ENCODE measurements at regions not wholly inside any gene's neighbourhood (a gene's known extent, or its start where the extent isn't known, plus 50 kb on each side); places are given as distances from the start of the nearest gene placed in this dataset.

DNA sequence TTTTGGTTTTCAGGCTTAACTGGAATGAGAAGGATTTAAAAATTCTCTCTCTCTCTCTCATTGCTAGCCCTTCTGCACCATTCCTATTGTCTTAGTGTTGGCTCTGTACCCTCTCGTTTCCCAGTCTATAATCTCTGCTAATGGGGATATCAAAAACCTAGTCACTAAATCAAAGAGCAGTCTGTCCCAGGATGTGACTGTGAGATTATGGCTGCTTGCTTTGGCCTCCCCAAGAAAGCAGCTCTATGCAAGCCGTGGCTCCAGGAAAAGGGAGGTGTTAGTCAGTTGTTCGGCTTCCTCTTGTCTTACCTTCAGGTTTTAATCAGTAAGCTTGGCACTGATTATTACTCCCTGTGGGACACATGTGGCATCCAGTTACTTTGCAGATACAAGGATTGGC is 468.8 kb downstream of the USP25 start:
- H3K4me2 ChIP-seq: no peak overlapping the region
- peaks cover 11% of the 10 kb centered on the region for H3K4me1 ChIP-seq (ENCODE audit: insufficient read depth)
- H3K79me2 ChIP-seq (replicated peaks; ENCODE audit: insufficient read depth): no peaks in the 10 kb centered on the region
- H3K27me3 Mint-ChIP-seq (ENCODE audit: insufficient read depth, low read depth, poor library complexity): no peaks in the 10 kb centered on the region
- no peaks in the 10 kb centered on the region for H3K27me3 ChIP-seq (ENCODE audit: insufficient read depth)
- H3K9me2 ChIP-seq (ENCODE audit: insufficient read depth): no peaks in the 10 kb centered on the region
- H3K27ac ChIP-seq (ENCODE audit: low read depth): no peak overlapping the region
- H3F3A ChIP-seq (replicated peaks; ENCODE audit: low read depth): no peaks in the 10 kb centered on the region
- TF ChIP-seq, protein P1, sequence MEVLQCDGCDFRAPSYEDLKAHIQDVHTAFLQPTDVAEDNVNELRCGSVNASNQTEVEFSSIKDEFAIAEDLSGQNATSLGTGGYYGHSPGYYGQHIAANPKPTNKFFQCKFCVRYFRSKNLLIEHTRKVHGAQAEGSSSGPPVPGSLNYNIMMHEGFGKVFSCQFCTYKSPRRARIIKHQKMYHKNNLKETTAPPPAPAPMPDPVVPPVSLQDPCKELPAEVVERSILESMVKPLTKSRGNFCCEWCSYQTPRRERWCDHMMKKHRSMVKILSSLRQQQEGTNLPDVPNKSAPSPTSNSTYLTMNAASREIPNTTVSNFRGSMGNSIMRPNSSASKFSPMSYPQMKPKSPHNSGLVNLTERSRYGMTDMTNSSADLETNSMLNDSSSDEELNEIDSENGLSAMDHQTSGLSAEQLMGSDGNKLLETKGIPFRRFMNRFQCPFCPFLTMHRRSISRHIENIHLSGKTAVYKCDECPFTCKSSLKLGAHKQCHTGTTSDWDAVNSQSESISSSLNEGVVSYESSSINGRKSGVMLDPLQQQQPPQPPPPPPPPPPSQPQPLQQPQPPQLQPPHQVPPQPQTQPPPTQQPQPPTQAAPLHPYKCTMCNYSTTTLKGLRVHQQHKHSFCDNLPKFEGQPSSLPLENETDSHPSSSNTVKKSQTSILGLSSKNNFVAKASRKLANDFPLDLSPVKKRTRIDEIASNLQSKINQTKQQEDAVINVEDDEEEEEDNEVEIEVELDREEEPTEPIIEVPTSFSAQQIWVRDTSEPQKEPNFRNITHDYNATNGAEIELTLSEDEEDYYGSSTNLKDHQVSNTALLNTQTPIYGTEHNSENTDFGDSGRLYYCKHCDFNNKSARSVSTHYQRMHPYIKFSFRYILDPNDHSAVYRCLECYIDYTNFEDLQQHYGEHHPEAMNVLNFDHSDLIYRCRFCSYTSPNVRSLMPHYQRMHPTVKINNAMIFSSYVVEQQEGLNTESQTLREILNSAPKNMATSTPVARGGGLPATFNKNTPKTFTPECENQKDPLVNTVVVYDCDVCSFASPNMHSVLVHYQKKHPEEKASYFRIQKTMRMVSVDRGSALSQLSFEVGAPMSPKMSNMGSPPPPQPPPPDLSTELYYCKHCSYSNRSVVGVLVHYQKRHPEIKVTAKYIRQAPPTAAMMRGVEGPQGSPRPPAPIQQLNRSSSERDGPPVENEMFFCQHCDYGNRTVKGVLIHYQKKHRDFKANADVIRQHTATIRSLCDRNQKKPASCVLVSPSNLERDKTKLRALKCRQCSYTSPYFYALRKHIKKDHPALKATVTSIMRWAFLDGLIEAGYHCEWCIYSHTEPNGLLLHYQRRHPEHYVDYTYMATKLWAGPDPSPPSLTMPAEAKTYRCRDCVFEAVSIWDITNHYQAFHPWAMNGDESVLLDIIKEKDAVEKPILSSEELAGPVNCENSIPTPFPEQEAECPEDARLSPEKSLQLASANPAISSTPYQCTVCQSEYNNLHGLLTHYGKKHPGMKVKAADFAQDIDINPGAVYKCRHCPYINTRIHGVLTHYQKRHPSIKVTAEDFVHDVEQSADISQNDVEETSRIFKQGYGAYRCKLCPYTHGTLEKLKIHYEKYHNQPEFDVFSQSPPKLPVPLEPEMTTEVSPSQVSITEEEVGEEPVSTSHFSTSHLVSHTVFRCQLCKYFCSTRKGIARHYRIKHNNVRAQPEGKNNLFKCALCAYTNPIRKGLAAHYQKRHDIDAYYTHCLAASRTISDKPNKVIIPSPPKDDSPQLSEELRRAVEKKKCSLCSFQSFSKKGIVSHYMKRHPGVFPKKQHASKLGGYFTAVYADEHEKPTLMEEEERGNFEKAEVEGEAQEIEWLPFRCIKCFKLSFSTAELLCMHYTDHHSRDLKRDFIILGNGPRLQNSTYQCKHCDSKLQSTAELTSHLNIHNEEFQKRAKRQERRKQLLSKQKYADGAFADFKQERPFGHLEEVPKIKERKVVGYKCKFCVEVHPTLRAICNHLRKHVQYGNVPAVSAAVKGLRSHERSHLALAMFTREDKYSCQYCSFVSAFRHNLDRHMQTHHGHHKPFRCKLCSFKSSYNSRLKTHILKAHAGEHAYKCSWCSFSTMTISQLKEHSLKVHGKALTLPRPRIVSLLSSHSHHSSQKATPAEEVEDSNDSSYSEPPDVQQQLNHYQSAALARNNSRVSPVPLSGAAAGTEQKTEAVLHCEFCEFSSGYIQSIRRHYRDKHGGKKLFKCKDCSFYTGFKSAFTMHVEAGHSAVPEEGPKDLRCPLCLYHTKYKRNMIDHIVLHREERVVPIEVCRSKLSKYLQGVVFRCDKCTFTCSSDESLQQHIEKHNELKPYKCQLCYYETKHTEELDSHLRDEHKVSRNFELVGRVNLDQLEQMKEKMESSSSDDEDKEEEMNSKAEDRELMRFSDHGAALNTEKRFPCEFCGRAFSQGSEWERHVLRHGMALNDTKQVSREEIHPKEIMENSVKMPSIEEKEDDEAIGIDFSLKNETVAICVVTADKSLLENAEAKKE (CRISPR knock-in tag; IDR thresholded peaks at IDR 0.05): no peak
- no peak for TF ChIP-seq EZH2phosphoT487 (IDR thresholded peaks at IDR 0.05; ENCODE audit: unreplicated experiment)
- TF ChIP-seq, protein P2, sequence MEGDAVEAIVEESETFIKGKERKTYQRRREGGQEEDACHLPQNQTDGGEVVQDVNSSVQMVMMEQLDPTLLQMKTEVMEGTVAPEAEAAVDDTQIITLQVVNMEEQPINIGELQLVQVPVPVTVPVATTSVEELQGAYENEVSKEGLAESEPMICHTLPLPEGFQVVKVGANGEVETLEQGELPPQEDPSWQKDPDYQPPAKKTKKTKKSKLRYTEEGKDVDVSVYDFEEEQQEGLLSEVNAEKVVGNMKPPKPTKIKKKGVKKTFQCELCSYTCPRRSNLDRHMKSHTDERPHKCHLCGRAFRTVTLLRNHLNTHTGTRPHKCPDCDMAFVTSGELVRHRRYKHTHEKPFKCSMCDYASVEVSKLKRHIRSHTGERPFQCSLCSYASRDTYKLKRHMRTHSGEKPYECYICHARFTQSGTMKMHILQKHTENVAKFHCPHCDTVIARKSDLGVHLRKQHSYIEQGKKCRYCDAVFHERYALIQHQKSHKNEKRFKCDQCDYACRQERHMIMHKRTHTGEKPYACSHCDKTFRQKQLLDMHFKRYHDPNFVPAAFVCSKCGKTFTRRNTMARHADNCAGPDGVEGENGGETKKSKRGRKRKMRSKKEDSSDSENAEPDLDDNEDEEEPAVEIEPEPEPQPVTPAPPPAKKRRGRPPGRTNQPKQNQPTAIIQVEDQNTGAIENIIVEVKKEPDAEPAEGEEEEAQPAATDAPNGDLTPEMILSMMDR (conservative IDR thresholded peaks at IDR 0.05; ENCODE audit: low read depth in 2 of 2): no peak
- no peak for TF ChIP-seq POLR2AphosphoS5 (IDR thresholded peaks at IDR 0.05; ENCODE audit: low read depth)
- TF ChIP-seq, protein P3, sequence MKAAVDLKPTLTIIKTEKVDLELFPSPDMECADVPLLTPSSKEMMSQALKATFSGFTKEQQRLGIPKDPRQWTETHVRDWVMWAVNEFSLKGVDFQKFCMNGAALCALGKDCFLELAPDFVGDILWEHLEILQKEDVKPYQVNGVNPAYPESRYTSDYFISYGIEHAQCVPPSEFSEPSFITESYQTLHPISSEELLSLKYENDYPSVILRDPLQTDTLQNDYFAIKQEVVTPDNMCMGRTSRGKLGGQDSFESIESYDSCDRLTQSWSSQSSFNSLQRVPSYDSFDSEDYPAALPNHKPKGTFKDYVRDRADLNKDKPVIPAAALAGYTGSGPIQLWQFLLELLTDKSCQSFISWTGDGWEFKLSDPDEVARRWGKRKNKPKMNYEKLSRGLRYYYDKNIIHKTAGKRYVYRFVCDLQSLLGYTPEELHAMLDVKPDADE (IDR thresholded peaks at IDR 0.05): no peak
- no peak for ATAC-seq
- H4K20me1 ChIP-seq (replicated peaks; ENCODE audit: insufficient read depth): no peaks in the 10 kb centered on the region
- peaks cover 4% of the 10 kb centered on the region; the same call in 1 of the 3 replicates for H3K9me3 Mint-ChIP-seq
- H3K36me3 Mint-ChIP-seq (ENCODE audit: low read depth): no peaks in the 10 kb centered on the region
- H3K27ac Mint-ChIP-seq: no peak overlapping the region
- no peak for DNase-seq (ENCODE audit: low spot score)
- no peak overlapping the region for H3K4me3 ChIP-seq
- H3K4me3 Mint-ChIP-seq: no peak overlapping the region
- no peaks in the 10 kb centered on the region for H3K36me3 ChIP-seq (ENCODE audit: insufficient read depth)
- peaks cover 14% of the 10 kb centered on the region; the same call in 2 of the 3 replicates for H3K4me1 Mint-ChIP-seq
- no peak overlapping the region for H2AFZ ChIP-seq

Data from GM23338 (cell line).